Loucy (cell line): ENCODE measurements at regions not wholly inside any gene's neighbourhood (a gene's known extent, or its start where the extent isn't known, plus 50 kb on each side); places are given as distances from the start of the nearest gene placed in this dataset.

Experiments used
- H2AFZ ChIP-seq: fragments of 200-600 bp; sonication (generic); 2 replicates; pipeline ENCODE4 v1.6.0; 2016; ENCODE audit warnings: antibody characterized with exemption, mild to moderate bottlenecking, low read length, moderate library complexity
- H3F3A ChIP-seq: fragments of 200-600 bp; 2 replicates; pipeline ENCODE4 v1.6.0; 2016; ENCODE audit warnings: antibody characterized with exemption, low read depth, mild to moderate bottlenecking
- H3K27me3 ChIP-seq: fragments of 200-600 bp; sonication (generic); 2 replicates; pipeline ENCODE4 v1.6.1; 2014; ENCODE audit warnings: low read length, mild to moderate bottlenecking; ENCODE audit not compliant: insufficient read depth, poor library complexity, severe bottlenecking
- H3K36me3 ChIP-seq: fragments of 200-600 bp; sonication (generic); 2 replicates; pipeline ENCODE4 v1.6.1; 2016; ENCODE audit warnings: low read length; ENCODE audit not compliant: insufficient read depth
- H3K4me1 ChIP-seq: fragments of 200-600 bp; sonication (generic); 2 replicates; pipeline ENCODE4 v1.5.1; 2014; ENCODE audit warnings: low read length, mild to moderate bottlenecking; ENCODE audit not compliant: insufficient read depth, poor library complexity, severe bottlenecking
- H3K4me2 ChIP-seq: fragments of 200-600 bp; sonication (generic); 2 replicates; pipeline ENCODE4 v1.6.0; 2014; ENCODE audit warnings: antibody characterized with exemption, low read length, low read depth, mild to moderate bottlenecking; ENCODE audit not compliant: poor library complexity, severe bottlenecking
- H3K4me3 ChIP-seq: fragments of 200-600 bp; sonication (generic); 2 replicates; pipeline ENCODE4 v1.5.1; 2014; ENCODE audit warnings: low read length, mild to moderate bottlenecking, mixed read lengths; ENCODE audit not compliant: poor library complexity, severe bottlenecking
- H3K79me2 ChIP-seq: fragments of 200-600 bp; sonication (generic); 2 replicates; pipeline ENCODE4 v1.6.1; 2014; ENCODE audit warnings: low read length; ENCODE audit not compliant: insufficient read depth
- H3K9ac ChIP-seq: fragments of 200-600 bp; sonication (generic); 2 replicates; pipeline ENCODE4 v1.6.0; 2014; ENCODE audit warnings: mild to moderate bottlenecking, low read depth, low read length, moderate library complexity; ENCODE audit not compliant: poor library complexity, severe bottlenecking
- H3K9me2 ChIP-seq: fragments of 200-600 bp; sonication (generic); replicated peaks from 2 replicates; pipeline ENCODE4 v1.6.1; 2016; ENCODE audit warnings: low read depth, low read length, mixed read lengths
- H3K9me3 ChIP-seq: fragments of 200-600 bp; sonication (generic); 2 replicates; pipeline ENCODE4 v1.6.1; 2014; ENCODE audit warnings: mild to moderate bottlenecking, antibody characterized with exemption, low read length, low read depth; ENCODE audit not compliant: insufficient read depth
- H4K20me1 ChIP-seq: fragments of 200-600 bp; sonication (generic); 2 replicates; pipeline ENCODE4 v1.6.0; 2014; ENCODE audit warnings: antibody characterized with exemption, low read length, mild to moderate bottlenecking; ENCODE audit not compliant: insufficient read depth, poor library complexity, severe bottlenecking
- CTCF ChIP-seq: fragments of 200-600 bp; sonication (generic); conservative IDR thresholded peaks from 2 replicates; pipeline ENCODE4 v1.5.1; 2014; ENCODE audit warnings: mild to moderate bottlenecking, antibody characterized with exemption, low read length
- EZH2phosphoT487 ChIP-seq: fragments of 200-600 bp; IDR thresholded peaks from 2 replicates; pipeline ENCODE4 v1.6.1; 2018; ENCODE audit warnings: antibody characterized with exemption, mild to moderate bottlenecking, moderate library complexity, borderline replicate concordance

GRCh38 chr7:88516429-88516828 lies 209.7 kb upstream of the STEAP4 start:
- Histone ChIP-seq H3K36me3 (no peaks in the 10 kb centered on the region), H3K9ac (no peak overlapping the region), H3K4me1 (no peaks in the 10 kb centered on the region), H3K9me3 (no peaks in the 10 kb centered on the region), H3K4me2 (no peak overlapping the region), H3K79me2 (no peaks in the 10 kb centered on the region), H2AFZ (no peak overlapping the region), H3K4me3 (no peak overlapping the region), H4K20me1 (no peaks in the 10 kb centered on the region), H3K9me2 (no peaks in the 10 kb centered on the region), H3K27me3 (no peaks in the 10 kb centered on the region), H3F3A (no peaks in the 10 kb centered on the region)
- TF ChIP-seq CTCF (no peak), EZH2phosphoT487 (no peak)

GRCh38 chr7:88515301-88515700 lies 208.6 kb upstream of the STEAP4 start:
- Histone ChIP-seq H3K9ac (no peak overlapping the region), H3K9me3 (no peaks in the 10 kb centered on the region), H3K27me3 (no peaks in the 10 kb centered on the region), H3K79me2 (no peaks in the 10 kb centered on the region), H3K36me3 (no peaks in the 10 kb centered on the region), H3K4me1 (no peaks in the 10 kb centered on the region), H3K4me2 (no peak overlapping the region), H2AFZ (no peak overlapping the region), H3K9me2 (no peaks in the 10 kb centered on the region), H3F3A (no peaks in the 10 kb centered on the region), H3K4me3 (no peak overlapping the region), H4K20me1 (no peaks in the 10 kb centered on the region)
- no peak for TF ChIP-seq CTCF
- TF ChIP-seq EZH2phosphoT487, result no peak

- no peaks in the 10 kb centered on the region for H3K79me2 ChIP-seq
These were observed 202.6 kb upstream of the STEAP4 start for GRCh38 chr7:88509341-88509740.

More at GRCh38 chr7:88509341-88509740, 202.6 kb upstream of the STEAP4 start:
- H2AFZ ChIP-seq, result no peak overlapping the region
- no peaks in the 10 kb centered on the region for H3K27me3 ChIP-seq
- no peaks in the 10 kb centered on the region for H3K9me2 ChIP-seq
- H3K4me1 ChIP-seq, result no peaks in the 10 kb centered on the region
- no peaks in the 10 kb centered on the region for H3F3A ChIP-seq
- no peak overlapping the region for H3K9ac ChIP-seq
- no peaks in the 10 kb centered on the region for H4K20me1 ChIP-seq
- H3K9me3 ChIP-seq, result no peaks in the 10 kb centered on the region
- H3K4me2 ChIP-seq, result no peak overlapping the region
- no peaks in the 10 kb centered on the region for H3K36me3 ChIP-seq
- no peak overlapping the region for H3K4me3 ChIP-seq
- TF ChIP-seq CTCF (no peak), EZH2phosphoT487 (no peak)
